GM23248 (cell line): ENCODE measurements at regions not wholly inside any gene's neighbourhood (a gene's known extent, or its start where the extent isn't known, plus 50 kb on each side); places are given as distances from the start of the nearest gene placed in this dataset.
"Not testable (repeated sequence)": the region's sequence is repeated elsewhere in the genome, so short reads cannot be mapped to it uniquely, and the experiment has no call there.

ENCODE experiments used
- DNase-seq: peaks from one replicate; pipeline ENCODE4 v3.0.0-alpha.2; 2015
- H2AFZ ChIP-seq: fragments of 200-600 bp; sonication (generic); 2 replicates; pipeline ENCODE4 v1.6.1; 2016; ENCODE audit warnings: antibody characterized with exemption
- H3F3A ChIP-seq: fragments of 200-600 bp; sonication (generic); 2 replicates; pipeline ENCODE4 v1.6.1; 2016; ENCODE audit warnings: mild to moderate bottlenecking, antibody characterized with exemption, mixed run types; ENCODE audit not compliant: insufficient read depth
- H3K27ac ChIP-seq: fragments of 200-600 bp; sonication (generic); 2 replicates; pipeline ENCODE4 v1.5.1; 2016; ENCODE audit warnings: mild to moderate bottlenecking
- H3K27me3 ChIP-seq: fragments of 200-600 bp; sonication (generic); replicated peaks from 2 replicates; pipeline ENCODE4 v1.6.1; 2016; ENCODE audit warnings: mild to moderate bottlenecking; ENCODE audit not compliant: insufficient read depth
- H3K36me3 ChIP-seq: fragments of 200-600 bp; sonication (generic); 2 replicates; pipeline ENCODE4 v1.6.1; 2016; ENCODE audit warnings: low read depth, mild to moderate bottlenecking
- H3K4me1 ChIP-seq: fragments of 200-600 bp; sonication (generic); 2 replicates; pipeline ENCODE4 v1.6.1; 2016; ENCODE audit warnings: mild to moderate bottlenecking; ENCODE audit not compliant: insufficient read depth
- H3K4me2 ChIP-seq: fragments of 200-600 bp; sonication (generic); one replicate; pipeline ENCODE4 v1.6.1; 2016; ENCODE audit warnings: mild to moderate bottlenecking; ENCODE audit not compliant: unreplicated experiment
- H3K4me3 ChIP-seq: fragments of 200-600 bp; sonication (generic); 2 replicates; pipeline ENCODE4 v1.5.1; 2016; ENCODE audit warnings: mild to moderate bottlenecking
- H3K79me2 ChIP-seq: fragments of 200-600 bp; sonication (generic); 2 replicates; pipeline ENCODE4 v1.6.1; 2016; ENCODE audit warnings: mild to moderate bottlenecking; ENCODE audit not compliant: insufficient read depth
- H3K9ac ChIP-seq: fragments of 200-600 bp; sonication (generic); 2 replicates; pipeline ENCODE4 v1.6.1; 2016; ENCODE audit warnings: mild to moderate bottlenecking
- H3K9me2 ChIP-seq: fragments of 200-600 bp; sonication (generic); 2 replicates; pipeline ENCODE4 v1.6.1; 2016; ENCODE audit warnings: mixed run types, mild to moderate bottlenecking, moderate library complexity; ENCODE audit not compliant: insufficient read depth
- H3K9me3 ChIP-seq: fragments of 200-600 bp; sonication (generic); one replicate; pipeline ENCODE4 v1.6.1; 2017; ENCODE audit warnings: low read depth
- H4K20me1 ChIP-seq: fragments of 200-600 bp; sonication (generic); 2 replicates; pipeline ENCODE4 v1.6.0; 2016; ENCODE audit not compliant: insufficient read depth
- EZH2 ChIP-seq: fragments of 200-600 bp; sonication (generic); IDR thresholded peaks from 2 replicates; pipeline ENCODE4 v1.6.1; 2018; ENCODE audit warnings: antibody characterized with exemption, mild to moderate bottlenecking; ENCODE audit not compliant: insufficient read depth, poor library complexity, severe bottlenecking
- EZH2phosphoT487 ChIP-seq: fragments of 200-600 bp; sonication (generic); IDR thresholded peaks from 2 replicates; pipeline ENCODE4 v1.6.1; 2018; ENCODE audit warnings: antibody characterized with exemption, moderate library complexity, mild to moderate bottlenecking, low read depth; ENCODE audit not compliant: insufficient read depth
- WGBS, 2 experiments: methylation state at CpG; one replicate each; pipeline ENCODE4 v1.1.6; 2015 to 2017; ENCODE audit warnings: low lambda C conversion rate in 2 of 2, low coverage in 1 of 2; ENCODE audit errors: missing lambda C conversion rate in 2 of 2; 5-methylcytosine and 5-hydroxymethylcytosine counted together
- in situ Hi-C: fragments of 300-500 bp; cut with MboI; formaldehyde crosslinking; loops from 2 replicates; pipeline ENCODE4 v1.15.0; 2020

GRCh38 chr1:30101487-30102227 lies 621.7 kb downstream of the MATN1 start:
- in situ Hi-C loops, result no loop called here
- TF ChIP-seq EZH2phosphoT487, result no peak
- no peak for TF ChIP-seq EZH2
- no peak overlapping the region for H2AFZ ChIP-seq
- H3K79me2 ChIP-seq, result no peaks in the 10 kb centered on the region
- H3K36me3 ChIP-seq, result no peaks in the 10 kb centered on the region
- H3K27ac ChIP-seq, result no peak overlapping the region
- peaks cover 18% of the 10 kb centered on the region; the same call in 1 of the 2 replicates for H3K27me3 ChIP-seq
- WGBS, 2 experiments, result 43 to 49% methylated on average over 8 to 9 of the region's 9 CpGs
- H3K9me3 ChIP-seq, result no peaks in the 10 kb centered on the region
- H3K4me3 ChIP-seq, result no peak overlapping the region
- no peak overlapping the region for H3K9ac ChIP-seq
- peak; percentile 20 for DNase-seq
- no peaks in the 10 kb centered on the region for H4K20me1 ChIP-seq
- H3K4me2 ChIP-seq, result no peak overlapping the region
- H3K9me2 ChIP-seq, result no peaks in the 10 kb centered on the region
- no peaks in the 10 kb centered on the region for H3F3A ChIP-seq
- no peaks in the 10 kb centered on the region for H3K4me1 ChIP-seq

- Histone ChIP-seq H3K9me3 (no peaks in the 10 kb centered on the region), H4K20me1 (no peaks in the 10 kb centered on the region), H3K27me3 (peaks cover 15% of the 10 kb centered on the region; the same call in 1 of the 2 replicates), H3K27ac (no peak overlapping the region), H3K9ac (no peak overlapping the region), H3K9me2 (no peaks in the 10 kb centered on the region), H3K4me1 (no peaks in the 10 kb centered on the region), H3K79me2 (no peaks in the 10 kb centered on the region), H3K36me3 (no peaks in the 10 kb centered on the region), H3K4me3 (no peak overlapping the region), H3F3A (no peaks in the 10 kb centered on the region), H3K4me2 (no peak overlapping the region), H2AFZ (no peak overlapping the region)
- no peak for DNase-seq
- WGBS, 2 experiments, result 9% methylated on average over 8 of the region's 8 CpGs
- TF ChIP-seq EZH2phosphoT487 (no peak), EZH2 (no peak)
- in situ Hi-C loops, result no loop called here
Measured at GRCh38 chr1:30101016-30101415, 622.4 kb downstream of the MATN1 start.

- Histone ChIP-seq H2AFZ (no peak overlapping the region), H4K20me1 (no peaks in the 10 kb centered on the region), H3K9me2 (no peaks in the 10 kb centered on the region), H3K79me2 (no peaks in the 10 kb centered on the region), H3K4me2 (no peak overlapping the region), H3K9ac (no peak overlapping the region), H3K4me3 (no peak overlapping the region), H3K27ac (no peak overlapping the region), H3F3A (no peaks in the 10 kb centered on the region), H3K27me3 (peaks cover 11% of the 10 kb centered on the region; the same call in 1 of the 2 replicates), H3K36me3 (no peaks in the 10 kb centered on the region), H3K9me3 (no peaks in the 10 kb centered on the region), H3K4me1 (no peaks in the 10 kb centered on the region)
- TF ChIP-seq EZH2phosphoT487, result no peak
- in situ Hi-C loops, result no loop called here
- DNase-seq, result no peak
- 12 to 22% methylated on average over 4 of the region's 4 CpGs for WGBS, 2 experiments
Measured at GRCh38 chr1:30100524-30100862, 622.9 kb downstream of the MATN1 start.

GRCh38 chr1:30099587-30100523 lies 623.5 kb downstream of the MATN1 start:
- Histone ChIP-seq H2AFZ (no peak overlapping the region), H4K20me1 (no peaks in the 10 kb centered on the region), H3K27ac (no peak overlapping the region), H3K9ac (no peak overlapping the region), H3K27me3 (peaks cover 7% of the 10 kb centered on the region; the same call in 1 of the 2 replicates), H3K9me2 (no peaks in the 10 kb centered on the region), H3K9me3 (no peaks in the 10 kb centered on the region), H3K79me2 (no peaks in the 10 kb centered on the region), H3K4me2 (no peak overlapping the region), H3K4me1 (no peaks in the 10 kb centered on the region), H3K4me3 (no peak overlapping the region), H3F3A (no peaks in the 10 kb centered on the region), H3K36me3 (no peaks in the 10 kb centered on the region)
- in situ Hi-C loops, result no loop called here
- TF ChIP-seq EZH2phosphoT487, result no peak
- TF ChIP-seq EZH2, result no peak
- DNase-seq, result no peak
- WGBS, 2 experiments, result 62 to 65% methylated on average over 24 of the region's 24 CpGs

DNA sequence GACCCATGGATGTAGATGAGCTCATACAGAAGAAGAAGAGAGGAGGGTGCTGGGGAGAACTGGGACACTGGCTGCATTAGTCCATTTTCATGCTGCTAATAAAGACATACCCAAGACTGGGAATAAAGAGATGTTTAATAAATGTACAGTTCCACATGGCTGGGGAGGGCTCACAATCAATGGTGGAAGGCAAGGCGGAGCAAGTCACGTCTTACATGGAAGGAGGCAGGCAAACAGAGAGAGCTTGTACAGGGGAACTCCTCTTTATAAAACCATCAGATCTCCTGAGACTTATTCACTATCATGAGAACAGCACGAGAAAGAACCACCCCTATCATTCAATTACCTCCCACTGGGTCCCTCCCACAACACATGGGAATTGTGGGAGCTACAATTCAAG lies 625.5 kb downstream of the MATN1 start:
- H3F3A ChIP-seq, H3K79me2 ChIP-seq, H3K4me1 ChIP-seq, H3K9me2 ChIP-seq, H3K9ac ChIP-seq, H3K36me3 ChIP-seq, H4K20me1 ChIP-seq, H2AFZ ChIP-seq, in situ Hi-C loops, H3K27ac ChIP-seq, H3K27me3 ChIP-seq, H3K4me3 ChIP-seq, H3K9me3 ChIP-seq, H3K4me2 ChIP-seq, DNase-seq: not testable (repeated sequence)
- whole genome bisulfite sequencing, 2 experiments, result 53 to 55% methylated on average over 3 of the region's 3 CpGs
